NCI-H2171 treated with DMSO at 0.1 percent for 48 hours (cell line): ENCODE measurements at regions not wholly inside any gene's neighbourhood (a gene's known extent, or its start where the extent isn't known, plus 50 kb on each side); places are given as distances from the start of the nearest gene placed in this dataset.

ENCODE experiments used
- DNase-seq: peaks from one replicate; lab custom pipeline; 2025; lab: John Stamatoyannopoulos, UW

DNA sequence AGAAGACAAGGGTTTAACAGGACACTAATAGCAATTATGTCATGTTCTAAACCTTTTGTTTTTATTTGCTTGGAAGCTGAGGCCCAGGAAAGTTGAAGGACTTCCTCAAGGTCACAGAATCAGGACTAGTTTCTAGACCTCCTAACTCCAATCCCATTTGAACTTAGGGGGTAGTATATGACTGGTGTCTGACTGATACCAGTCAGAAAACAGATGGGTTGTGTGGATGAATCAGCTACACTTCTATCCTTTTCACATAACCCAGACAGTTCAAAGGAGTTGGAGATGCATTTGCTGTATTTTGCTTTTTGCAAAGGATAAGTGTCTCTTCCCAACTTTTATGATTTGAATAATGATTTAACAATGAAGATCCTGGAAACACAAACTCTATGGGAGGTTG lies 322.5 kb downstream of the HLX start:
- no peak for DNase-seq

GRCh38 chr1:221203224-221204054 lies 324.2 kb downstream of the HLX start:
- peak; percentile 34 for DNase-seq

DNA sequence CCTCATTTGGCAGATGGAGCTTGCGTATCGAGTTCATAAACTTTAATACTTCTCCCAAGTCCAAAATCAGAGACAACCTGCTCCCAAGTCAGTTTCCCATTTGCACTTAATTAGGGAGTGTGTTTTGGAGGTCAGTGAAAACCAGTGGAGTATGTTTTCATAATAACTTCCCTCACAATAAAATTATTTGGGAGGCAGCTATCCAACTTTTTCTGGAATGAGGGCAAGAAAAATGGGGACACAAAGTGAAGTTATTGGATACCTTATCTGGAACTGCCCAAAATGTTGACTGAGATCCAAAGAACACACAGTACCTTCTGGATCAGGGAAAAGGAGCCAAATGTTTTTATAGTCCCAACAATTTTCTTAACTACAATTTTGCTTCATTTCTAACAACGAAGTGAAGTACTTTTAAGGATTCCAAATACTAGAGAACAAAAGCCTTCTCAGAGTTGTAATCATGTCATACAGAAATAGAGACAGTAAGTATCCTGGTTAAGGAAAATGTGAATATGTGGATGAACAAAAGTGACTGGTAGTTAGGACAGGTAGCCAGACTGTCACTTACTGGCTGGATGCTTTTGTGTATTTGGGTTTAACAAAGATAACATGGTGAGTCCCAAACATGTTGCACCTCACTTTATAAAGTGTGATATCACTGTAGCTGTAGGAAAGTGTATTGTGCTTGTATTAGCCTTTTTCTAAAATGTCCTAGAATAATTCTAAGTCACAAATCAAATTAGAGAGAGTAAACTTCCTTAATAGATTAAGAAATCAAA lies 325.0 kb downstream of the HLX start:
- no peak for DNase-seq

- DNase-seq: no peak
These were observed 326.8 kb downstream of the HLX start for GRCh38 chr1:221206076-221206475.

- no peak for DNase-seq
These were observed 333.7 kb downstream of the HLX start for GRCh38 chr1:221212926-221213325.

GRCh38 chr1:221217029-221217428 lies 337.8 kb downstream of the HLX start:
- no peak for DNase-seq

DNA sequence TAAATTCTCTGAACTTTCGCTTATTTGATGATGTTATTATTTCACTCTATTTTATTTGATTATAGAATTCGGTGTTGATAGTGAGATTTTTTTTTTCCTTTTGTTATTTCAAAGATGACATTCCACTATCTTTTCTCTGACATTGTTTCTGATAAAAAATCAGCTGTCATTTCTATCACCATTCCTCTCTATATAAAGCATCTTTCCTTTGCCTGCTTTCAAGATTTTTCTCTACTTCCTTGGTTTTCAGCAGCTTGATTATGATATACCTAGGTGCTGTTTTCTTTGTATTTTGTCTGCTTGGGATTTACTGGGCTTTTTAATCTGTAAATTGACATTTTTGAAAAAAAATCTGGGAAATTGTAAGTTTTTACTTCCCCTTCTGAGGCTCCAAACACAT lies 344.0 kb downstream of the HLX start:
- no peak for DNase-seq

- DNase-seq: no peak
These were observed 348.2 kb downstream of the HLX start for GRCh38 chr1:221227460-221227859.

- DNase-seq: no peak
These were observed 348.7 kb downstream of the HLX start for GRCh38 chr1:221227872-221228337.

- DNase-seq: no peak
These were observed 349.4 kb downstream of the HLX start for GRCh38 chr1:221228594-221228993.

DNA sequence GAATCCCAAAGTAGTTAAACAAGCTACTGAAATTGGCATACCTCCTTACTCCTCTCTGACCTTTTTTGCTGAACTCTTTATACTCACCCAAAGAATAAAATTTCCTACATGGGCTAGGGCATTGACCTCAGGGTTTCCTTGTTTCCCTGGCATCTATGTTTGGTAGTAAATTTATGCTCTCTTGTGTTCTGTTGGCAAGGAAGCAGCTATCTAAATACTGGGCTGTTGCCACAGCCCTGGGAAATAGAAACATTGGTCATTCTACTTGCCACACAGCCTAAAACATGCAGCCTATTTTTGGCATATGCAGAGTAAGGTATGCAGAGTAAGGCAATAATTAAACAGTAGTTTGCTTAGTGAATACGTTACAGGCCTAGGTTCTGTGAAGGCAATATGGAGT lies 351.4 kb downstream of the HLX start:
- DNase-seq: no peak

GRCh38 chr1:221234791-221235190 lies 355.5 kb downstream of the HLX start:
- no peak for DNase-seq

DNA sequence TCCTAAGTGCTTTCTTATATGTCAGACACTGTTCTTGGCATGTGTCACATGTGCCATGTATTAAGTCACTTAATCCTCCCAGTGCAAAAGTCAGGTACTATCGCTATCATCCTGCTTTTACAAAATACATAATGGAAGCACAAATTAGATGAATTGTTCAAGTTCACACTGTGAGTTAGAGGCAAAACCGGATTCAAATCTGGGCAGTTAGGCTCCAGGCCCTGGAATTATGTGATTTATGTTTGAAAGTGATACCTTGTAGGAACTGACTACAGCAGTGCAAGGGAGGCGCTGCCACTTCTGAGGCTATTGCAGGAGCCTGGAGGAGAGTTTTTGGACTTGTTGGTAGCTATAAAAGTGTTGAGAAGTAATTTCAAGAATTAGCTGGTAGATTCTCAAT lies 358.3 kb downstream of the HLX start:
- no peak for DNase-seq

DNA sequence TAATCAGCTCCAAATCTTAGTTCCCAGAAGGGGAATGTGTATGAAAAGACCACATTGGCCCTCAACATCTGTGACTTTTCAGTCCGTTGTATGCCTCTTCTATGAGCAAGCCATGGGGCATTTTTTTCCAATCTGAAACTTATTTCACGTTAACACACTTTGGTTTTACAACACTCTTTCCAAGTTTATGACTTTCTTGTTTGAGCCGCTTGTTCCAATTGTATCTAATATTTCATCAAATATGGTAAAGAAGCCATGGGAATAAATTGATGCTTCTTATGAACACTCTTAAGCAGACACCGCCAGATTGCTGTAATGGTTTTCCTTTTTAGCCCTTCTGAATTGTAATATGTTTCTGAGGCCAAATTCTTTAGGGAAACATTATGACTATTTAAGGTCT lies 359.9 kb downstream of the HLX start:
- DNase-seq: no peak

DNA sequence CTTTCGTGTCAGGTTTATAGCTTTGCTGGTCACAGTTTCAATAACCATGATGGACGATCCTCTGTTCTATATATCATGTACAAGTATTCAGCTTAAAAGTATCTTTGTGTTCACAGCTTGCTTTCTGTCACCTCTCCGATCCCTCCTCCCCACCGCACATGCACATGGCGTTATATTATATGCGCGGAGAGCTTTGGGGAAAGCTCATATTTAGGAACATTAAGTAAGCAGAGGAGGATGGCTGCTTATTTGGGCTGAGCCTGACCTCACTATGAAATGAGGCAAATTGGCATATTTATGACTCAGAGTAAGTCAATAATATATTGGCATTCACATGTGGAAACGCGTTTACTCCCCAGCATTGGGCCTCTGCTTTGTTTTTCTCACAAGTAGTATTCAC lies 360.5 kb downstream of the HLX start:
- no peak for DNase-seq

DNA sequence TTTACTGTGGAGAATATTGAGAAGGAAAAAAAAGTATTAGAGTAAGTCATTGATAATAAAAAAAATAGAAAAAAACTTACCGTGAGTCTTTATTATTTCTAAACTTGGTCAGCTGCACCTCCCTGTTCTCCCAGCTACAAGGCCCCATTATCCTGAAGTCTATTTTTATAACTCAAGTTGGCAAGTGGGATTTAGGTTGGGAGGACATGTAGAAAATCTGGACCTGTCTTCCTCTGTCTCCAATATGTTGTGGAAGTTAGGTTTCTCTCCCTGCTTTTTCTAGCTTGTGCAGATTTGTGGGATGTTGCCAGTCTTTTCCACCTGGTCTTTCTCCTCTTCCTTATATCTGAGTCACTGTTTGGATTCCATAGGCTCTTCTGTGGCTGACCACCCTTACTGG lies 361.4 kb downstream of the HLX start:
- no peak for DNase-seq

DNA sequence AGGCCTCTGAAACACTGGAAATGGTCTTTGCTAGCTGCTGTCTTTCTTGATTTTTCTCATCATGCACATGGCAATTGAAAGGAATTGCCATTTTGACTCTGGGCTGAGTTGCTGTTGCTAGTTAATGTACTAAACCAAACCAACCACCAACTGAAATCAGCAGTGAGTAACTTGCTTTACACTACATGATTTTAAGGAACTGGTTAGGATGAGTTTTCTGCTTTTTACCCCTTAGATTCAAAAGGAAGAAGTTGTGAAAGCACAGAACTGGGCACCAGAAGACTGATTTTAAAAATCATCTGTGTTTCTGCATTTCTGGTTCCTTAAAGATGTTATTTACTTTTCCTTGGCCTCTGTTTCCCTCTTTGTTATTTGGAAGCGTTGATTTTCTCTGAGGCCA lies 361.9 kb downstream of the HLX start:
- DNase-seq: no peak

- DNase-seq: no peak
These were observed 362.3 kb downstream of the HLX start for GRCh38 chr1:221241592-221241991.

DNA sequence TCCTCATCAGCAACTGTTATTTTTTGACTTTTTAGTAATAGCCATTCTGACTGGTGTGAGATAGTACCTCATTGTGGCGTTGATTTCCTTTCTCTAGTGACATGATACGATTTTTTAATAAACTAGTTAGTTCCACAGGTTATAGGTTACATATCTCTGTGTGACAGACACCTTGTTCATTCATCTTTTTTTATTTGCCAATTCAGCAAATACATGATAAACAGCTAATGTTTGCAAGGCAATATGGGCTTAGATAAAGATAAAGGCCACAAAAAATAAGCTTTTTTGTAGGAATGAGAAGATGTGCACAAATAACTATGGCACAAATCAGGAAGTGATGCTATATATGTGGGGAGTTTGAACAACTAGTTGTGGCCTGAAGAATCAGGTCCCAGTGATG lies 366.8 kb downstream of the HLX start:
- no peak for DNase-seq

DNA sequence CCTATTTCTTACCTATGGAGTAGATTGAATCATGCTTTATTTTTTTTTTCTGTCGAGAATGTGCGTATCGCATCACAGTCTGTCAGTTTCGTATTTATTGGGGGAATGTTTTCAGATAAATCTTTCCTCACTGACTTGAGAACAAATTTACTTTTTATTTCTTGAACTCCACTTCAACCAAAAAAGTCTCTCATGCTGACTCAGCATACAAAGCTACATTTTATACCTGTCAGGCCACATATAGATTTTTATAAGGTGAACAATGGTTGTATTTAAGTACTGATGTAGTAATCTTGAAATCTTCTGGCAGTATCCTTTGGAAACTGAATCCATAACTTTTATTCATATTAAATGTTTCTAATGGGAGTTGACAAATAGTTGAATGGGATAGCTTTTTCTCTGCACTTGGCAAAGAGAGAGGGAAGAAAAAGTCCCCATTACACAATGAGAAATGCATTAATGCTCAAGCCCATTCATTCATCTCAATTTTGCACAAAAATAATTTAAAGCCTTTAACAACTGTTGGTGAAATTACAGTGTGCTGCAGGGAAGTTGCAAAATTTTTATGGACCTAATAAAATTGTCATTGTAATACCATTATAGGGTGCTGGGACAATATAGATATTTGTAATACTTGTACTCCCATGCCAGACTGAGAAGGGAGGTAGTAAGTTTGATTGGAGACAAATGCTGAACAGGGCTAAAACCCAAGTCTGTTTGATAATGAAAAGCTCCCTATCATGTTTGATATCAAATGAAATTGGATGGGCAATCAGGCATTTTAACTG lies 367.6 kb downstream of the HLX start:
- no peak for DNase-seq

DNA sequence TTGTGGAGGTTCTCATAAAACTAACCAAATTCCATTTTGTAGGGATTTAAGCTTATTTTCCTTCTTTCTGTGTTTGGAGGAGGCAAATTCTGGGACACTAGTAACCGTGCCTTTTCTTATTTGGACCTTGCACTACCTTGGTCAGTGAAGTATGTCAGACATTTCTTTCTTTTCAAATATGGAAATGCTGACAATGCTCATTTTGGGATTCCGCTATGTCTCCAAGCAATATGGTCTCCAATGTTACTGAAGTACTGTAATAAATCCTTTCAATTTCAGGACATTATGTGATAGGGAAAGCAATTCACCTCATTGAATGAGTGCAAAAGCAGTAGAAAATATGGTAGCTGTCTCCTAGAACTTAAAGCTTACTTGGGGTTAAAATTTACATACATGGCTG lies 372.3 kb downstream of the HLX start:
- DNase-seq: no peak

DNA sequence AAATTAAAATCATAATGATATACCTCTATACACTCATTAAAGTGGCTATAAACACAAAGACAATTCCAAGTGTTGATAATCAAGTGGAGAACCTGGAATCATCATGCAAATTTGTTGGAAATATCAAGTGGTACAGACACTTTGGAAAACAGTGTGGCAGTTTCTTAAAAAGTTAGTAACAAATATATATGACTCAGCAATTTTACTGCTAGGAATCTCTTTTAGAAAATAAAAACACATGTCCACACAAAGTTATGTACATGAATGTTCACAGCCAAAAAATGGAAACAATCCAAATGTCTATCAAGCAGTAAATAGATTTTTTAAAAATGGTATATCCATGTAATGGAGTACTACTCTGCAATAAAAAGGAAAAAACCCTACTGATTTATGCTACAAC lies 375.6 kb downstream of the HLX start:
- no peak for DNase-seq

GRCh38 chr1:221256773-221257172 lies 377.5 kb downstream of the HLX start:
- DNase-seq: no peak
